IMR-90 (cell line): ENCODE measurements at regions not wholly inside any gene's neighbourhood (a gene's known extent, or its start where the extent isn't known, plus 50 kb on each side); places are given as distances from the start of the nearest gene placed in this dataset.

Experiments used
- ATAC-seq: fragments of 200-7000 bp; cut with Tn5 transposase; 2 replicates; pipeline ENCODE4 v1.9.1; 2020; ENCODE audit warnings: low read depth, mild to moderate bottlenecking, moderate library complexity
- BruUV-seq: library from RNA; stranded (reverse); fragments of 400-500 nt; replicated peaks from 2 replicates; lab custom pipeline; 2021; lab: Mats Ljungman, UMichigan
- CTCF ChIA-PET: fragments of 300-600 bp; formaldehyde crosslinking; extraction: SDS; loops from one replicate; lab custom pipeline; 2021; ENCODE audit warnings: antibody characterized with exemption; lab: Yijun Ruan, JAX
- POLR2A ChIA-PET: fragments of 300-600 bp; sonication (Branson Sonifier 250); formaldehyde crosslinking; loops from one replicate; lab custom pipeline; 2022; ENCODE audit warnings: antibody characterized with exemption; ENCODE audit not compliant: unreplicated experiment; lab: Charles Lee
- DNase-seq: peaks from one replicate; pipeline ENCODE4 v3.0.0; 2013
- H2AFZ ChIP-seq: replicated peaks from 2 replicates; pipeline ENCODE3; 2013; ENCODE audit warnings: low read length, mild to moderate bottlenecking; ENCODE audit not compliant: poor library complexity
- H2AK5ac ChIP-seq: 2 replicates; pipeline ENCODE4 v1.6.1; 2013; ENCODE audit warnings: low read depth, low read length, inconsistent platforms
- H2AK9ac ChIP-seq: replicated peaks from 2 replicates; pipeline ENCODE3; 2013; ENCODE audit warnings: mild to moderate bottlenecking, low read depth, low read length, moderate library complexity; ENCODE audit not compliant: poor library complexity
- H2BK120ac ChIP-seq: 2 replicates; pipeline ENCODE4 v1.6.1; 2013; ENCODE audit warnings: low read depth, low read length, inconsistent platforms
- H2BK15ac ChIP-seq: 3 replicates; pipeline ENCODE4 v1.6.1; 2013; ENCODE audit warnings: low read depth, low read length, inconsistent platforms
- H2BK20ac ChIP-seq: 2 replicates; pipeline ENCODE4 v1.6.1; 2013; ENCODE audit warnings: low read depth, mild to moderate bottlenecking, inconsistent platforms, low read length, moderate library complexity
- H2BK5ac ChIP-seq: 2 replicates; pipeline ENCODE4 v1.6.1; 2013; ENCODE audit warnings: mild to moderate bottlenecking, low read depth, low read length, inconsistent platforms; ENCODE audit not compliant: poor library complexity, severe bottlenecking
- H3K14ac ChIP-seq: replicated peaks from 2 replicates; pipeline ENCODE4 v1.6.1; 2013; ENCODE audit warnings: low read depth, low read length, inconsistent platforms
- H3K18ac ChIP-seq: 2 replicates; pipeline ENCODE4 v1.6.1; 2013; ENCODE audit warnings: low read depth, low read length, control low read depth
- H3K23ac ChIP-seq: 2 replicates; pipeline ENCODE4 v1.6.1; 2013; ENCODE audit warnings: low read depth, low read length, inconsistent platforms
- H3K27ac ChIP-seq: 2 replicates; pipeline ENCODE4 v1.5.1; 2013; ENCODE audit warnings: mild to moderate bottlenecking, control low read depth, low read length; ENCODE audit not compliant: insufficient read depth
- H3K27me3 ChIP-seq: 2 replicates; pipeline ENCODE4 v1.6.1; 2013; ENCODE audit warnings: low read length; ENCODE audit not compliant: control insufficient read depth, insufficient read depth
- H3K36me3 ChIP-seq: 2 replicates; pipeline ENCODE4 v1.6.1; 2013; ENCODE audit warnings: low read length, mixed read lengths; ENCODE audit not compliant: control insufficient read depth, insufficient read depth
- H3K4ac ChIP-seq: 2 replicates; pipeline ENCODE4 v1.6.1; 2013; ENCODE audit warnings: low read depth, low read length, inconsistent platforms
- H3K4me1 ChIP-seq: 2 replicates; pipeline ENCODE4 v1.6.1; 2013; ENCODE audit warnings: low read length, mixed read lengths; ENCODE audit not compliant: control insufficient read depth, insufficient read depth
- H3K4me2 ChIP-seq: 2 replicates; pipeline ENCODE4 v1.6.1; 2013; ENCODE audit warnings: low read depth, mild to moderate bottlenecking, control low read depth, low read length, moderate library complexity
- H3K4me3 ChIP-seq: 2 replicates; pipeline ENCODE4 v1.5.1; 2013; ENCODE audit warnings: low read depth, mild to moderate bottlenecking, control low read depth, low read length, moderate library complexity; ENCODE audit not compliant: insufficient read depth
- H3K56ac ChIP-seq: 2 replicates; pipeline ENCODE4 v1.6.1; 2013; ENCODE audit warnings: low read length, inconsistent platforms; ENCODE audit not compliant: insufficient read depth; ENCODE audit errors: extremely low read depth
- H3K79me1 ChIP-seq, 2 experiments: 2 replicates each; pipeline ENCODE4 v1.6.1; 2013; ENCODE audit warnings: low read length in 2 of 2, inconsistent platforms in 1 of 2, low read depth in 1 of 2
- H3K9ac ChIP-seq: 2 replicates; pipeline ENCODE4 v1.6.1; 2013; ENCODE audit warnings: low read depth, low read length, control low read depth
- H3K9me1 ChIP-seq: 2 replicates; pipeline ENCODE4 v1.6.1; 2013; ENCODE audit warnings: low read length, inconsistent platforms; ENCODE audit not compliant: insufficient read depth
- H3K9me3 ChIP-seq: 2 replicates; pipeline ENCODE4 v1.6.1; 2013; ENCODE audit warnings: low read length; ENCODE audit not compliant: control insufficient read depth, insufficient read depth
- H4K20me1 ChIP-seq: 2 replicates; pipeline ENCODE4 v1.6.1; 2013; ENCODE audit warnings: low read length, inconsistent platforms; ENCODE audit not compliant: insufficient read depth
- H4K5ac ChIP-seq: 2 replicates; pipeline ENCODE4 v1.6.1; 2013; ENCODE audit warnings: mild to moderate bottlenecking, low read depth, low read length, control low read depth
- H4K8ac ChIP-seq, 2 experiments: 2 replicates each; pipeline ENCODE4 v1.6.1; 2013; ENCODE audit warnings: low read depth in 2 of 2, low read length in 2 of 2, control low read depth in 1 of 2, inconsistent platforms in 1 of 2
- H4K91ac ChIP-seq: 2 replicates; pipeline ENCODE4 v1.6.1; 2013; ENCODE audit warnings: low read depth, low read length, inconsistent platforms; ENCODE audit not compliant: insufficient read depth
- BHLHE40 ChIP-seq: fragments of 150-350 bp; IDR thresholded peaks from 2 replicates; pipeline ENCODE4 v1.6.1; 2016; ENCODE audit warnings: mild to moderate bottlenecking, low read depth, low read length
- CEBPB ChIP-seq: IDR thresholded peaks from 2 replicates; pipeline ENCODE4 v1.6.1; 2012; ENCODE audit warnings: low read depth, low read length, improper control_type of control experiment
- CHD1 ChIP-seq: IDR thresholded peaks from 2 replicates; pipeline ENCODE4 v1.6.1; 2012; ENCODE audit warnings: low read depth, low read length, improper control_type of control experiment
- CTCF ChIP-seq: conservative IDR thresholded peaks from 2 replicates; pipeline ENCODE4 v1.5.1; 2012; ENCODE audit warnings: mild to moderate bottlenecking, low read depth, low read length, improper control_type of control experiment
- ELK1 ChIP-seq: fragments of 150-350 bp; IDR thresholded peaks from 2 replicates; pipeline ENCODE4 v1.6.1; 2016; ENCODE audit warnings: low read depth, mild to moderate bottlenecking, low read length, moderate library complexity, borderline replicate concordance
- FOS ChIP-seq: fragments of 150-350 bp; IDR thresholded peaks from 2 replicates; pipeline ENCODE4 v1.6.1; 2016; ENCODE audit warnings: low read depth, low read length
- MAFK ChIP-seq: IDR thresholded peaks from 2 replicates; pipeline ENCODE4 v1.6.1; 2012; ENCODE audit warnings: low read depth, low read length, improper control_type of control experiment
- MAZ ChIP-seq: IDR thresholded peaks from 2 replicates; pipeline ENCODE4 v1.6.1; 2012; ENCODE audit warnings: low read depth, mild to moderate bottlenecking, low read length, improper control_type of control experiment, moderate library complexity, borderline replicate concordance
- MXI1 ChIP-seq: IDR thresholded peaks from 2 replicates; pipeline ENCODE4 v1.6.1; 2012; ENCODE audit warnings: low read depth, mild to moderate bottlenecking, low read length, moderate library complexity, borderline replicate concordance
- NFE2L2 ChIP-seq: fragments of 150-350 bp; IDR thresholded peaks from 2 replicates; pipeline ENCODE4 v1.6.1; 2016; ENCODE audit warnings: low read depth, mild to moderate bottlenecking, low read length
- POLR2A ChIP-seq: IDR thresholded peaks from 2 replicates; pipeline ENCODE4 v1.6.1; 2012; ENCODE audit warnings: mild to moderate bottlenecking, low read depth, low read length
- RAD21 ChIP-seq: IDR thresholded peaks from 2 replicates; pipeline ENCODE4 v1.6.1; 2012; ENCODE audit warnings: low read length, improper control_type of control experiment
- RCOR1 ChIP-seq: IDR thresholded peaks from 2 replicates; pipeline ENCODE4 v1.6.1; 2012; ENCODE audit warnings: mild to moderate bottlenecking, low read length, improper control_type of control experiment; ENCODE audit not compliant: insufficient replicate concordance
- RFX5 ChIP-seq: IDR thresholded peaks from 2 replicates; pipeline ENCODE4 v1.8.0; 2012; ENCODE audit warnings: low read depth, mild to moderate bottlenecking, low read length, moderate library complexity
- USF2 ChIP-seq: fragments of 150-350 bp; IDR thresholded peaks from 2 replicates; pipeline ENCODE4 v1.6.1; 2017; ENCODE audit warnings: mild to moderate bottlenecking, antibody characterized with exemption, low read length, low read depth
- WGBS, 2 experiments: methylation state at CpG; one replicate each; pipeline versions ENCODE4 v1.1.5 to v1.1.7; 2013; ENCODE audit warnings: missing lambda C conversion rate in 2 of 2; ENCODE audit not compliant: insufficient read length in 1 of 2; ENCODE audit errors: extremely low coverage in 2 of 2; 5-methylcytosine and 5-hydroxymethylcytosine counted together
- dilution Hi-C: fragments of 300-500 bp; cut with HindIII; formaldehyde crosslinking; loops from one replicate; pipeline ENCODE4 v1.14.3; 2018; ENCODE audit warnings: low sequenced_read_pairs; ENCODE audit not compliant: unreplicated experiment
- in situ Hi-C: fragments of 300-500 bp; cut with MboI; formaldehyde crosslinking; loops from 3 replicates; pipeline ENCODE4 v1.14.3; 2019; ENCODE audit warnings: low sequenced_read_pairs, inconsistent platforms, mixed read lengths
- intact Hi-C: fragments of 100-400 bp; cut with micrococcal nuclease; formaldehyde crosslinking; loops from 2 replicates; pipeline ENCODE4 v1.10.0; 2022

GRCh38 chr2:215583881-215584280 is 148.0 kb upstream of the FN1 start:
- Histone ChIP-seq H3K9me1 (no peaks in the 10 kb centered on the region), H4K8ac (no peak overlapping the region), H3K27me3 (no peaks in the 10 kb centered on the region), H3K4me2 (no peak overlapping the region), H3K4me1 (peaks cover 3% of the 10 kb centered on the region; the same call in 1 of the 2 replicates), H3K4me3 (no peak overlapping the region), H3K18ac (no peak overlapping the region), H3K36me3 (no peaks in the 10 kb centered on the region), H2BK120ac (no peak overlapping the region), H2BK20ac (no peak overlapping the region), H2AFZ (no peak overlapping the region), H3K9me3 (no peaks in the 10 kb centered on the region), H2AK5ac (no peak overlapping the region), H3K79me1 (no peaks in the 10 kb centered on the region), H2AK9ac (no peak overlapping the region), H3K14ac (no peak overlapping the region), H4K20me1 (no peaks in the 10 kb centered on the region), H2BK5ac (no peak overlapping the region), H3K4ac (no peak overlapping the region), H4K91ac (no peak overlapping the region), H3K56ac (no peak overlapping the region), H4K5ac (no peak overlapping the region), H3K23ac (no peak overlapping the region), H2BK15ac (no peak overlapping the region), H3K27ac (no peak overlapping the region), H3K9ac (no peak overlapping the region)
- no TSS peak for BruUV-seq
- DNase-seq (no peak), ATAC-seq (no peak)
- WGBS, 2 experiments: no CpG with 5 or more reads among the region's 1 CpG
- no peak for TF ChIP-seq RFX5
- TF ChIP-seq BHLHE40: no peak
- TF ChIP-seq CHD1: no peak
- no peak for TF ChIP-seq NFE2L2
- TF ChIP-seq CTCF: no peak
- TF ChIP-seq ELK1: no peak
- TF ChIP-seq FOS: no peak
- no peak for TF ChIP-seq MAZ
- no peak for TF ChIP-seq MXI1
- no peak for TF ChIP-seq RAD21
- TF ChIP-seq USF2: no peak
- no peak for TF ChIP-seq POLR2A
- no peak for TF ChIP-seq CEBPB
- no peak for TF ChIP-seq MAFK
- TF ChIP-seq RCOR1: no peak
- ChIA-PET POLR2A (no interaction called here), CTCF (interaction anchor here (1.4 kb wide), 1 partner anchor 11 kb away, joined by 4 read pairs; no protein-coding TSS in a partner anchor)
- dilution Hi-C loops: no loop called here
- intact Hi-C loops: no loop called here
- in situ Hi-C loops: no loop called here
